ENCODE measurements at regions not wholly inside any gene's neighbourhood (a gene's known extent, or its start where the extent isn't known, plus 50 kb on each side); places are given as distances from the start of the nearest gene placed in this dataset.
"Not testable (repeated sequence)": the region's sequence is repeated elsewhere in the genome, so short reads cannot be mapped to it uniquely, and the experiment has no call there.

DNA sequence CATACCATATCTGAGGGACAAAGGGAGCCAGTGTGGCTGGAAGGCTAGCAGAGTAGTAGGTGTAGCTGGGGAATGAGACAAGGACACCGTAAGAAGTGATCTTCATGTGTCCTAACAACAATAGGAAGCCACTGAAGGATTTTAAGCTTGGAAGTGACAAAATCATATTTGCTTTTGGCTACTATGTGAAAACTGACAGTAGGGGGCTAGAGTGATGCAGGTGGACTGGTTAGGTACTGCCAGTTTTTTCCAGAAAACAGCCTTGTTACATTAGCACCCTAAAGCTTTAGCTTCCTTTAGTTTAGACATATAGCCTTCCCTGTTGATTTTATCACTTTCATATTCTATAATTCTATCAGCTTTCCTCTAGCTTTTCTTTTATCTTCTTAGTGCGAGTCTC lies 637.1 kb downstream of the ANKRD7 start:
- ATAC-seq (ENCODE audit: low read depth): no peak
- Mint-ChIP-seq H3K27me3 (no peaks in the 10 kb centered on the region), H3K4me1 (no peaks in the 10 kb centered on the region), H3K36me3 (ENCODE audit: low read depth) (no peaks in the 10 kb centered on the region), H3K9me3 (no peaks in the 10 kb centered on the region), H3K27ac (no peak overlapping the region), H3K4me3 (no peak overlapping the region)
- ChIA-PET CTCF (no interaction called here), POLR2A (no interaction called here)
- DNase-seq: no peak
- intact Hi-C loops (cut with micrococcal nuclease): no loop called here
- TF ChIP-seq, protein P1, sequence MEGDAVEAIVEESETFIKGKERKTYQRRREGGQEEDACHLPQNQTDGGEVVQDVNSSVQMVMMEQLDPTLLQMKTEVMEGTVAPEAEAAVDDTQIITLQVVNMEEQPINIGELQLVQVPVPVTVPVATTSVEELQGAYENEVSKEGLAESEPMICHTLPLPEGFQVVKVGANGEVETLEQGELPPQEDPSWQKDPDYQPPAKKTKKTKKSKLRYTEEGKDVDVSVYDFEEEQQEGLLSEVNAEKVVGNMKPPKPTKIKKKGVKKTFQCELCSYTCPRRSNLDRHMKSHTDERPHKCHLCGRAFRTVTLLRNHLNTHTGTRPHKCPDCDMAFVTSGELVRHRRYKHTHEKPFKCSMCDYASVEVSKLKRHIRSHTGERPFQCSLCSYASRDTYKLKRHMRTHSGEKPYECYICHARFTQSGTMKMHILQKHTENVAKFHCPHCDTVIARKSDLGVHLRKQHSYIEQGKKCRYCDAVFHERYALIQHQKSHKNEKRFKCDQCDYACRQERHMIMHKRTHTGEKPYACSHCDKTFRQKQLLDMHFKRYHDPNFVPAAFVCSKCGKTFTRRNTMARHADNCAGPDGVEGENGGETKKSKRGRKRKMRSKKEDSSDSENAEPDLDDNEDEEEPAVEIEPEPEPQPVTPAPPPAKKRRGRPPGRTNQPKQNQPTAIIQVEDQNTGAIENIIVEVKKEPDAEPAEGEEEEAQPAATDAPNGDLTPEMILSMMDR (IDR thresholded peaks at IDR 0.05): no peak

DNA sequence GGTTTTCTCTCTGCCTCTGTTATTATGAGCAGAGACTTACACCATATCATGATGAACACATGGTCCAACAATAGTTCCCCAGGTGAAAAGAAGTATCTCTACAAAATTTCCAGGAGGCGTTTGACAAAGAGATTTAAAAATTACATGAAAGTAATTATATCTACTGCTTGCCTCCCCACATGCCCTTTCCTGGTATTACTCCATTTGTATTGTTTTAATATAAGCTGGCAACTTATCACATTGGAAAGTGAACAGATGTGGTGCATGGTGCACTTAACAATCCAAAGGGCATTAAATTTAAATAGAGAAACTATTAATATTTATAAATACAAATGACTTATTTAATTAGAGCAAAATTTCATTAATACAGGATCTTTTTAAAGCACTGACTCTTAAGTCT lies 638.2 kb downstream of the ANKRD7 start:
- TF ChIP-seq, protein P1 (IDR thresholded peaks at IDR 0.05): no peak
- ATAC-seq (ENCODE audit: low read depth): no peak

DNA sequence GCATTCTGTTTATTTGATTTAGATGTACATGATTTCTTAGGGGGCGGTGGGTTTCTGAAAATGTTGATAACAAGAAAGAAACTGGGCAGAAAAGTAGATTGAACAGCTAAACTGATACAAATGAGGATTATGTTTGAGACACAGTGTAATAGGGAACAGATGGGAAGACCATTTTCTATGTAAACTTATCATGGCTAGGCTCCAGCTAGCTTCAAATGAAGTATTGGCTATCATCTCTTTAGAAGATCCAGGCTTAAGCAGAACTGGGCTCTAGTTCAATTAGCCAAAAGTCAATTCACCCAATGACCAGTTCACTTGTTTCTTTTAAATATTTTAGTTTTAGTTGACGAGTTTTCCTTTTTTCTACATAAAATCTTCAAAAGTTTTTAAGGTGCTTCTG lies 639.5 kb downstream of the ANKRD7 start:
- CTCF ChIA-PET: no interaction called here
- Mint-ChIP-seq H3K36me3 (ENCODE audit: low read depth) (no peaks in the 10 kb centered on the region), H3K9me3 (peaks cover 2% of the 10 kb centered on the region), H3K27me3 (no peaks in the 10 kb centered on the region), H3K4me3 (no peak overlapping the region), H3K4me1 (no peaks in the 10 kb centered on the region), H3K27ac (no peak overlapping the region)
- no peak for DNase-seq
- TF ChIP-seq, protein P1 (IDR thresholded peaks at IDR 0.05): no peak
- ATAC-seq (ENCODE audit: low read depth): no peak
- POLR2A ChIA-PET: no interaction called here
- intact Hi-C loops (cut with micrococcal nuclease): no loop called here

More for the DNA sequence above, 638.2 kb downstream of the ANKRD7 start:
- ChIA-PET POLR2A (no interaction called here), CTCF (no interaction called here)
- Mint-ChIP-seq H3K27ac (no peak overlapping the region), H3K9me3 (no peaks in the 10 kb centered on the region), H3K27me3 (no peaks in the 10 kb centered on the region), H3K4me1 (no peaks in the 10 kb centered on the region), H3K4me3 (no peak overlapping the region), H3K36me3 (ENCODE audit: low read depth) (no peaks in the 10 kb centered on the region)
- no peak for DNase-seq
- intact Hi-C loops (cut with micrococcal nuclease): no loop called here

DNA sequence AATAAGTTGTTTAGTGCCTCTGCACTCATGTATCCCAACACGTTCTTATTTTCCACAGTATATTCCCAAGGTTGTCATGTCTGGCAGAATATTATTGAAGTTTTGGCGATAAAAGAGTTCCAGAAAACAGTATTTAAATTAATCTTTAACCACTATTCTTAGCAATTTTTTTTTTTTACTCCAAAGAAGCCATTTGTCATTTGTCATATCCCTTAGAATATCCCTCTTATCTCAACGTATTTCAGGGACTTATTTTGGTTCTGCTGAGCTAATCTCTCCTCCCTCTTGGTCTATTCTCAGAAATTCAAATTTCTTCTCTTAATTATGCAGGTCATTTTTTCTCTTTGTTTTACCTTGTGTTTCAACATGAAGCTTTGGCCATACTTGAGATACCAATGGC lies 643.4 kb downstream of the ANKRD7 start:
- CTCF ChIA-PET: no interaction called here
- POLR2A ChIA-PET: no interaction called here
- H3K27ac Mint-ChIP-seq: no peak overlapping the region
- ATAC-seq (ENCODE audit: low read depth) (no peak), DNase-seq (no peak)
- H3K27me3 Mint-ChIP-seq: no peaks in the 10 kb centered on the region
- TF ChIP-seq, protein P1 (IDR thresholded peaks at IDR 0.05): no peak
- no peaks in the 10 kb centered on the region for H3K4me1 Mint-ChIP-seq
- H3K36me3 Mint-ChIP-seq (ENCODE audit: low read depth): no peaks in the 10 kb centered on the region
- H3K4me3 Mint-ChIP-seq: no peak overlapping the region
- H3K9me3 Mint-ChIP-seq: peaks cover 2% of the 10 kb centered on the region
- intact Hi-C loops (cut with micrococcal nuclease): no loop called here

DNA sequence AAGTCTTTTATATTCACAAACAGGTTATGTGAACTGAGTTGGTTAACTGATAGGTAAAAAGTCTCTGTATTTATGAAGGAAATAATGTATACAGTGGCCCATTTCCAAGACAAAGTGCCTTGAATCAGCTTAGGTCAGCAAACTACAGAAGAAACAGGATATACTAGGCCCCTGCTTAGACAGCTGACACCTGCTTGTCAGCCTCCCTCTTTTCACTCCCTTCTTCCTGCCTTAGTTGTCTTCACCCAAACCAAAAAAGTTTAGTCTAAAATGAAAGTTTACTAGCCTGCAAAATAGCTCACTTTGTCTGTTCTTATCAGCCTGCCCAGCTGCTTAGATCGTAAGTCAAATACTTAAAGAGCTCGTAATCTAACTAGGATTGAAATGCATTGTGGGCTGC lies 644.6 kb downstream of the ANKRD7 start:
- POLR2A ChIA-PET; DNase-seq; H3K4me1 Mint-ChIP-seq; ATAC-seq (ENCODE audit: low read depth); H3K27me3 Mint-ChIP-seq; intact Hi-C loops (cut with micrococcal nuclease); H3K36me3 Mint-ChIP-seq (ENCODE audit: low read depth); H3K9me3 Mint-ChIP-seq; H3K4me3 Mint-ChIP-seq; H3K27ac Mint-ChIP-seq; CTCF ChIA-PET: not testable (repeated sequence)

DNA sequence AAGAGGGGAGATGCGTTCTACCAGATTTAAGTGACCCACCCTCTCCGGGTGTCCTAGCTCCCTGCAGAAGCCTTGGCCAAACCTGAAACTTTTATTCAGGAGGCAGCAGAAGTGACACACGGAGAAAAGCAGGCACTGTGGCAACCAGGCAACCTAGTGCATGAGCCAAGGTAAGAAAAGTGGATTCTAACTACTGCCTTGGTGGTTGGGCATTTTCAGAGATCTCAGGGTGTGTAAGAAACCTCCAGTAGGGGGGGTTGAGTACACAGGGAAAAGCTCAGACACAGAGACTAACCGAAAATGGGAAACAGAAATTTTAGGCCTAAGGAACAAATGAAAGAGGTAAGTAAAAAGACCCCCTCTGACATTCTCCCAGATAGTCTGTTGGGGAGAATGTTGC lies 645.7 kb downstream of the ANKRD7 start:
- CTCF ChIA-PET: no interaction called here
- Mint-ChIP-seq H3K9me3 (peaks cover 2% of the 10 kb centered on the region), H3K4me3 (no peak overlapping the region), H3K36me3 (ENCODE audit: low read depth) (no peaks in the 10 kb centered on the region), H3K27ac (no peak overlapping the region), H3K4me1 (no peaks in the 10 kb centered on the region), H3K27me3 (no peaks in the 10 kb centered on the region)
- no peak for DNase-seq
- no peak for ATAC-seq (ENCODE audit: low read depth)
- POLR2A ChIA-PET: no interaction called here
- intact Hi-C loops (cut with micrococcal nuclease): no loop called here
- TF ChIP-seq, protein P1 (IDR thresholded peaks at IDR 0.05): no peak
